ENCODE measurements at regions not wholly inside any gene's neighbourhood (a gene's known extent, or its start where the extent isn't known, plus 50 kb on each side); places are given as distances from the start of the nearest gene placed in this dataset.

GRCh38 chr5:92444888-92445287 lies 1061.8 kb upstream of the ARRDC3 start:
- no peak overlapping the region for H3K27ac ChIP-seq (ENCODE audit: low read depth in 1 of 2, low read length in 2 of 2)
- WGBS, 2 donors: 54 to 68% methylated on average over 2 of the region's 2 CpGs
- ATAC-seq (ENCODE audit: low FRiP score): no peak
- no peak for DNase-seq
- no peaks in the 10 kb centered on the region for H3K9me3 ChIP-seq (ENCODE audit: control insufficient read depth, low read length)
- intact Hi-C loops (cut with DNase I): no loop called here
- no peaks in the 10 kb centered on the region for H3K4me1 ChIP-seq (ENCODE audit: control insufficient read depth in 1 of 2, insufficient read depth in 2 of 2, low read length in 2 of 2)
- no peak overlapping the region for H3K4me3 ChIP-seq (ENCODE audit: low read length in 2 of 2)
- no peaks in the 10 kb centered on the region for H3K27me3 ChIP-seq (ENCODE audit: control insufficient read depth in 1 of 2, insufficient read depth in 2 of 2, low read length in 1 of 2)
- H3K36me3 ChIP-seq (ENCODE audit: control insufficient read depth in 1 of 2, insufficient read depth in 2 of 2, low read length in 1 of 2): no peaks in the 10 kb centered on the region

- H3K9me3 ChIP-seq (ENCODE audit: control insufficient read depth, low read length): peaks cover 4% of the 10 kb centered on the region
- no peak overlapping the region for H3K4me3 ChIP-seq (ENCODE audit: low read length in 2 of 2)
- WGBS, 2 donors: 91 to 92% methylated on average over 3 of the region's 3 CpGs
- no peaks in the 10 kb centered on the region for H3K27me3 ChIP-seq (ENCODE audit: control insufficient read depth in 1 of 2, insufficient read depth in 2 of 2, low read length in 1 of 2)
- no peak for ATAC-seq (ENCODE audit: low FRiP score)
- no peaks in the 10 kb centered on the region for H3K4me1 ChIP-seq (ENCODE audit: control insufficient read depth in 1 of 2, insufficient read depth in 2 of 2, low read length in 2 of 2)
- no peak overlapping the region for H3K27ac ChIP-seq (ENCODE audit: low read depth in 1 of 2, low read length in 2 of 2)
- intact Hi-C loops (cut with DNase I): no loop called here
- DNase-seq: no peak
- H3K36me3 ChIP-seq (ENCODE audit: control insufficient read depth in 1 of 2, insufficient read depth in 2 of 2, low read length in 1 of 2): no peaks in the 10 kb centered on the region
Observed at GRCh38 chr5:92435781-92436180, 1052.7 kb upstream of the ARRDC3 start.

- Histone ChIP-seq H3K36me3 (ENCODE audit: control insufficient read depth in 1 of 2, insufficient read depth in 2 of 2, low read length in 1 of 2) (no peaks in the 10 kb centered on the region), H3K4me1 (ENCODE audit: control insufficient read depth in 1 of 2, insufficient read depth in 2 of 2, low read length in 2 of 2) (no peaks in the 10 kb centered on the region), H3K9me3 (ENCODE audit: control insufficient read depth, low read length) (no peaks in the 10 kb centered on the region), H3K27ac (ENCODE audit: low read depth in 1 of 2, low read length in 2 of 2) (no peak overlapping the region), H3K27me3 (ENCODE audit: control insufficient read depth in 1 of 2, insufficient read depth in 2 of 2, low read length in 1 of 2) (no peaks in the 10 kb centered on the region), H3K4me3 (ENCODE audit: low read length in 2 of 2) (no peak overlapping the region)
- 72 to 79% methylated on average over 3 of the region's 3 CpGs for WGBS, 2 donors
- intact Hi-C loops (cut with DNase I): no loop called here
- no peak for ATAC-seq (ENCODE audit: low FRiP score)
- no peak for DNase-seq
Observed at GRCh38 chr5:92429646-92430045, 1046.5 kb upstream of the ARRDC3 start.

GRCh38 chr5:92428415-92428814 lies 1045.3 kb upstream of the ARRDC3 start:
- Histone ChIP-seq H3K27me3 (ENCODE audit: control insufficient read depth in 1 of 2, insufficient read depth in 2 of 2, low read length in 1 of 2) (no peaks in the 10 kb centered on the region), H3K4me1 (ENCODE audit: control insufficient read depth in 1 of 2, insufficient read depth in 2 of 2, low read length in 2 of 2) (no peaks in the 10 kb centered on the region), H3K36me3 (ENCODE audit: control insufficient read depth in 1 of 2, insufficient read depth in 2 of 2, low read length in 1 of 2) (no peaks in the 10 kb centered on the region), H3K9me3 (ENCODE audit: control insufficient read depth, low read length) (no peaks in the 10 kb centered on the region), H3K4me3 (ENCODE audit: low read length in 2 of 2) (no peak overlapping the region), H3K27ac (ENCODE audit: low read depth in 1 of 2, low read length in 2 of 2) (no peak overlapping the region)
- intact Hi-C loops (cut with DNase I): no loop called here
- no peak for ATAC-seq (ENCODE audit: low FRiP score)
- 55 to 70% methylated on average over 4 of the region's 4 CpGs for WGBS, 2 donors
- no peak for DNase-seq

GRCh38 chr5:92424785-92425426 lies 1041.8 kb upstream of the ARRDC3 start:
- Histone ChIP-seq H3K36me3 (ENCODE audit: control insufficient read depth in 1 of 2, insufficient read depth in 2 of 2, low read length in 1 of 2) (no peaks in the 10 kb centered on the region), H3K4me3 (ENCODE audit: low read length in 2 of 2) (no peak overlapping the region), H3K27me3 (ENCODE audit: control insufficient read depth in 1 of 2, insufficient read depth in 2 of 2, low read length in 1 of 2) (no peaks in the 10 kb centered on the region), H3K9me3 (ENCODE audit: control insufficient read depth, low read length) (no peaks in the 10 kb centered on the region), H3K27ac (ENCODE audit: low read depth in 1 of 2, low read length in 2 of 2) (no peak overlapping the region), H3K4me1 (ENCODE audit: control insufficient read depth in 1 of 2, insufficient read depth in 2 of 2, low read length in 2 of 2) (no peaks in the 10 kb centered on the region)
- ATAC-seq (ENCODE audit: low FRiP score) (no peak), DNase-seq (no peak)
- WGBS, 2 donors: 70 to 74% methylated on average over 1 of the region's 1 CpG
- intact Hi-C loops (cut with DNase I): no loop called here

GRCh38 chr5:92421942-92422341 lies 1038.8 kb upstream of the ARRDC3 start:
- H3K4me1 ChIP-seq (ENCODE audit: control insufficient read depth in 1 of 2, insufficient read depth in 2 of 2, low read length in 2 of 2): no peaks in the 10 kb centered on the region
- no peak overlapping the region for H3K27ac ChIP-seq (ENCODE audit: low read depth in 1 of 2, low read length in 2 of 2)
- 66 to 72% methylated on average over 1 of the region's 1 CpG for WGBS, 2 donors
- intact Hi-C loops (cut with DNase I): no loop called here
- no peaks in the 10 kb centered on the region for H3K9me3 ChIP-seq (ENCODE audit: control insufficient read depth, low read length)
- DNase-seq (no peak), ATAC-seq (ENCODE audit: low FRiP score) (no peak)
- no peaks in the 10 kb centered on the region for H3K36me3 ChIP-seq (ENCODE audit: control insufficient read depth in 1 of 2, insufficient read depth in 2 of 2, low read length in 1 of 2)
- H3K27me3 ChIP-seq (ENCODE audit: control insufficient read depth in 1 of 2, insufficient read depth in 2 of 2, low read length in 1 of 2): no peaks in the 10 kb centered on the region
- no peak overlapping the region for H3K4me3 ChIP-seq (ENCODE audit: low read length in 2 of 2)

DNA sequence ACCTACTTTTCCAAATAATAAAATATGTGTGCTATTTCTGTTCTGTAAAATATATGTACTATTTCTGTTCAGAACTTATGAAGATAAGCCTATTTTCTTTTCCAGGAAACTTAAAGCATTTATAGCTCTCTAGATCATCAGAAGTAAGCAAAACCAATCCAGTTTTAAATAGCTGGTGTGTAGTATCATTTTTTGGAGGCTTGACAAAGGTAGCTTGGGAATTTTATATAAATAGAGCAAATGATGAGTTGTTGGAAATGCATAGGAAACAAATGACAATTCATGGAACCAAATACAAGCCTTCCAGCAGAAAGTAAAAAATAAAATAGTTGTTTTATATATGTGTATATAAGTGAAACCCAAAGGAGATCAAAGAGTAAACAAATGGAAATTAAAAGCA lies 1038.1 kb upstream of the ARRDC3 start:
- H3K27me3 ChIP-seq (ENCODE audit: control insufficient read depth in 1 of 2, insufficient read depth in 2 of 2, low read length in 1 of 2): no peaks in the 10 kb centered on the region
- H3K4me1 ChIP-seq (ENCODE audit: control insufficient read depth in 1 of 2, insufficient read depth in 2 of 2, low read length in 2 of 2): no peaks in the 10 kb centered on the region
- H3K9me3 ChIP-seq (ENCODE audit: control insufficient read depth, low read length): no peaks in the 10 kb centered on the region
- no peak overlapping the region for H3K27ac ChIP-seq (ENCODE audit: low read depth in 1 of 2, low read length in 2 of 2)
- H3K36me3 ChIP-seq (ENCODE audit: control insufficient read depth in 1 of 2, insufficient read depth in 2 of 2, low read length in 1 of 2): no peaks in the 10 kb centered on the region
- intact Hi-C loops (cut with DNase I): no loop called here
- DNase-seq (no peak), ATAC-seq (ENCODE audit: low FRiP score) (no peak)
- H3K4me3 ChIP-seq (ENCODE audit: low read length in 2 of 2): no peak overlapping the region

DNA sequence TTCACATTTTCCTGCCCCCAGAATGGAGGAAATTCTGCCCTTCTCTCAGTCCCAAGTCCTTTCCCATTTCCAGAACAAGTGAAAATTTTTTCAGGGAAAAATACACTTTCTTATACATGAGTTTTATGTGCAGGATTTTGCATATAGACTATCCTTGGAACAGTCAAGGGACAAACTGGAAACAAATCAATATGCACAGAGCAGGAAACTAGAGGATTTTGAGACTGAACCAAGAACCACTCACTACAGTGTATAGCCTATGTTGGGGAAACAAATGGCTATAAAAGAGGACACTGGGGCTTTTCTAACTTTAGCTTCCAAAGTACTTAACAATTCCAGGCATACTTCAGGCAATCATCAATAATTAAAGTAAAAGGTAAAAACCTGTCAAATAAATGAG lies 1036.1 kb upstream of the ARRDC3 start:
- no peaks in the 10 kb centered on the region for H3K36me3 ChIP-seq (ENCODE audit: control insufficient read depth in 1 of 2, insufficient read depth in 2 of 2, low read length in 1 of 2)
- H3K27me3 ChIP-seq (ENCODE audit: control insufficient read depth in 1 of 2, insufficient read depth in 2 of 2, low read length in 1 of 2): no peaks in the 10 kb centered on the region
- H3K4me1 ChIP-seq (ENCODE audit: control insufficient read depth in 1 of 2, insufficient read depth in 2 of 2, low read length in 2 of 2): no peaks in the 10 kb centered on the region
- H3K4me3 ChIP-seq (ENCODE audit: low read length in 2 of 2): no peak overlapping the region
- DNase-seq: no peak
- H3K9me3 ChIP-seq (ENCODE audit: control insufficient read depth, low read length): no peaks in the 10 kb centered on the region
- ATAC-seq (ENCODE audit: low FRiP score): no peak
- intact Hi-C loops (cut with DNase I): no loop called here
- H3K27ac ChIP-seq (ENCODE audit: low read depth in 1 of 2, low read length in 2 of 2): no peak overlapping the region

- Histone ChIP-seq H3K27ac (ENCODE audit: low read depth in 1 of 2, low read length in 2 of 2) (no peak overlapping the region), H3K36me3 (ENCODE audit: control insufficient read depth in 1 of 2, insufficient read depth in 2 of 2, low read length in 1 of 2) (no peaks in the 10 kb centered on the region), H3K27me3 (ENCODE audit: control insufficient read depth in 1 of 2, insufficient read depth in 2 of 2, low read length in 1 of 2) (no peaks in the 10 kb centered on the region), H3K4me3 (ENCODE audit: low read length in 2 of 2) (no peak overlapping the region), H3K4me1 (ENCODE audit: control insufficient read depth in 1 of 2, insufficient read depth in 2 of 2, low read length in 2 of 2) (no peaks in the 10 kb centered on the region), H3K9me3 (ENCODE audit: control insufficient read depth, low read length) (no peaks in the 10 kb centered on the region)
- DNase-seq: no peak
- 48 to 53% methylated on average over 3 of the region's 3 CpGs for WGBS, 2 donors
- ATAC-seq (ENCODE audit: low FRiP score): no peak
- intact Hi-C loops (cut with DNase I): no loop called here
Observed at GRCh38 chr5:92418341-92418740, 1035.2 kb upstream of the ARRDC3 start.
